A549 (cell line): ENCODE measurements at regions not wholly inside any gene's neighbourhood (a gene's known extent, or its start where the extent isn't known, plus 50 kb on each side); places are given as distances from the start of the nearest gene placed in this dataset.

Source experiments
- ATAC-seq, 2 experiments: fragments of 200-7000 bp in 1 of 2; fragments of >200 bp in 1 of 2; cut with Nextera tagmentation in 1 of 2; cut with Tn5 transposase in 1 of 2; 3 replicates each; pipeline versions ENCODE4 v1.8.0 to v1.9.1; 2018 to 2020; ENCODE audit warnings: mild to moderate bottlenecking in 1 of 2, moderate library complexity in 1 of 2
- CTCF ChIA-PET: fragments of 300-600 bp; sonication (Branson Sonifier 250); formaldehyde crosslinking; extraction: SDS; loops from one replicate; lab custom pipeline; 2021; ENCODE audit warnings: antibody characterized with exemption, inconsistent platforms; lab: Yijun Ruan, JAX
- POLR2A ChIA-PET: fragments of 350-600 bp; formaldehyde crosslinking; extraction: SDS; loops from one replicate; lab custom pipeline; 2021; ENCODE audit warnings: antibody characterized with exemption, inconsistent platforms; lab: Yijun Ruan, JAX
- DNase-seq, 2 experiments: peaks; one replicate each; pipeline versions ENCODE4 v3.0.0 to v3.0.0-alpha.2; 2011 to 2016; ENCODE audit warnings: low read depth in 1 of 2, low spot score in 1 of 2
- FAIRE-seq: peaks from 2 replicates; lab custom pipeline; 2011; peaks lifted over from hg19 to GRCh38; lab: Jason Lieb, UNC
- H3K27ac ChIP-seq, 2 experiments: fragments of >200 bp; sonication (Bioruptor Twin); formaldehyde crosslinking; 3 replicates each; pipeline ENCODE4 v1.5.1; 2016 to 2017
- H3K4me1 ChIP-seq: fragments of >200 bp; sonication (Bioruptor Twin); formaldehyde crosslinking; 3 replicates; pipeline ENCODE4 v1.6.1; 2016
- H3K4me2 ChIP-seq: fragments of >200 bp; sonication (Bioruptor Twin); formaldehyde crosslinking; 3 replicates; pipeline ENCODE4 v1.6.1; 2016
- H3K4me3 ChIP-seq: fragments of >200 bp; sonication (Bioruptor Twin); formaldehyde crosslinking; 3 replicates; pipeline ENCODE4 v1.5.1; 2016
- H3K9me3 ChIP-seq: fragments of >200 bp; sonication (Bioruptor Twin); formaldehyde crosslinking; 3 replicates; pipeline ENCODE4 v1.6.1; 2016
- BHLHE40 ChIP-seq: IDR thresholded peaks from 2 replicates; pipeline ENCODE4 v1.6.1; 2012; ENCODE audit warnings: low read depth, low read length, inconsistent platforms
- CEBPB ChIP-seq, 2 experiments: fragments of >200 bp in 1 of 2; sonication (Bioruptor Twin) in 1 of 2; formaldehyde crosslinking in 1 of 2; IDR thresholded peaks; 2 replicates each; pipeline ENCODE4 v1.6.1; 2012 to 2016
- E2F6 ChIP-seq: IDR thresholded peaks from 2 replicates; pipeline ENCODE4 v1.6.1; 2012; ENCODE audit warnings: low read depth, borderline replicate concordance
- EHF ChIP-seq: fragments of 250-450 bp; sonication (Bioruptor Pico); IDR thresholded peaks from 2 replicates; pipeline ENCODE4 v1.5.0; 2020; ENCODE audit warnings: mild to moderate bottlenecking
- ELK1 ChIP-seq: fragments of 150-350 bp; IDR thresholded peaks from 2 replicates; pipeline ENCODE4 v1.6.1; 2014; ENCODE audit warnings: low read depth, mild to moderate bottlenecking, low read length
- EP300 ChIP-seq, 2 experiments: fragments of >200 bp; sonication (Bioruptor Twin); formaldehyde crosslinking; IDR thresholded peaks; 2 replicates in 1 of 2; 3 replicates in 1 of 2; pipeline ENCODE4 v1.6.1; 2016 to 2017
- ESRRA ChIP-seq: fragments of 150-350 bp; IDR thresholded peaks from 2 replicates; pipeline ENCODE4 v1.6.1; 2014; ENCODE audit warnings: mild to moderate bottlenecking, low read length, borderline replicate concordance
- HDAC2 ChIP-seq: fragments of 200-600 bp; sonication (generic); IDR thresholded peaks from 2 replicates; pipeline ENCODE4 v1.6.1; 2016
- HES2 ChIP-seq: fragments of >200 bp; sonication (Bioruptor Twin); formaldehyde crosslinking; IDR thresholded peaks from 2 replicates; pipeline ENCODE4 v1.6.1; 2016
- HOXB13 ChIP-seq: fragments of 250-450 bp; sonication (Bioruptor Pico); IDR thresholded peaks from 2 replicates; pipeline ENCODE4 v1.5.0; 2020; ENCODE audit warnings: low read depth, mild to moderate bottlenecking, moderate library complexity
- HOXB5 ChIP-seq: fragments of 250-450 bp; sonication (Bioruptor Pico); IDR thresholded peaks from 2 replicates; pipeline ENCODE4 v1.5.0; 2020; ENCODE audit warnings: mild to moderate bottlenecking, moderate library complexity
- JUNB ChIP-seq: fragments of >200 bp; sonication (Bioruptor Twin); formaldehyde crosslinking; IDR thresholded peaks from 2 replicates; pipeline ENCODE4 v1.6.1; 2016
- KDM1A ChIP-seq: fragments of 200-600 bp; sonication (generic); IDR thresholded peaks from 2 replicates; pipeline ENCODE4 v1.6.1; 2016; ENCODE audit warnings: low read depth, mild to moderate bottlenecking
- KDM5A ChIP-seq: fragments of 200-600 bp; sonication (generic); IDR thresholded peaks from 2 replicates; pipeline ENCODE4 v1.6.1; 2016; ENCODE audit warnings: antibody characterized with exemption, mild to moderate bottlenecking
- MYC ChIP-seq: IDR thresholded peaks from 2 replicates; pipeline ENCODE4 v1.6.1; 2012; ENCODE audit warnings: mild to moderate bottlenecking, inconsistent platforms, low read length, improper control_type of control experiment, borderline replicate concordance
- NR3C1 ChIP-seq: fragments of >200 bp; sonication (Bioruptor Twin); formaldehyde crosslinking; IDR thresholded peaks from 3 replicates; pipeline ENCODE4 v1.6.1; 2017
- PHF8 ChIP-seq: fragments of 200-600 bp; sonication (generic); IDR thresholded peaks from 2 replicates; pipeline ENCODE4 v1.6.1; 2016; ENCODE audit warnings: low read depth, mild to moderate bottlenecking, antibody characterized with exemption, moderate library complexity, borderline replicate concordance
- POLR2A ChIP-seq: IDR thresholded peaks from 2 replicates; pipeline ENCODE4 v1.6.1; 2012; ENCODE audit warnings: mild to moderate bottlenecking, low read length
- RAD21 ChIP-seq, 2 experiments: fragments of >200 bp in 1 of 2; sonication (Bioruptor Twin) in 1 of 2; formaldehyde crosslinking in 1 of 2; IDR thresholded peaks in 1 of 2; conservative IDR thresholded peaks in 1 of 2; 2 replicates in 1 of 2; 3 replicates in 1 of 2; pipeline ENCODE4 v1.6.1; 2012 to 2018; ENCODE audit warnings: inconsistent platforms in 1 of 2
- RFX5 ChIP-seq: fragments of 450-650 bp; IDR thresholded peaks from 2 replicates; pipeline ENCODE4 v1.7.1; 2014; ENCODE audit warnings: antibody characterized with exemption, mild to moderate bottlenecking, moderate library complexity
- SMC3 ChIP-seq: fragments of >200 bp; sonication (Bioruptor Twin); formaldehyde crosslinking; IDR thresholded peaks from 3 replicates; pipeline ENCODE4 v1.6.1; 2018; ENCODE audit warnings: inconsistent platforms
- SREBF2 ChIP-seq: fragments of 450-650 bp; IDR thresholded peaks from 2 replicates; pipeline ENCODE4 v1.6.1; 2014; ENCODE audit warnings: mild to moderate bottlenecking, moderate library complexity
- TP53 ChIP-seq: fragments of 250-450 bp; sonication (Bioruptor Pico); IDR thresholded peaks from 2 replicates; pipeline ENCODE4 v1.5.0; 2021; ENCODE audit warnings: mild to moderate bottlenecking, moderate library complexity
- ZFP36 ChIP-seq: fragments of 450-650 bp; IDR thresholded peaks from 2 replicates; pipeline ENCODE4 v1.6.1; 2014; ENCODE audit warnings: borderline replicate concordance; ENCODE audit not compliant: partially characterized antibody
- ZNF302 ChIP-seq: fragments of 250-450 bp; sonication (Bioruptor Pico); IDR thresholded peaks from 2 replicates; pipeline ENCODE4 v1.9.0; 2021; ENCODE audit warnings: inconsistent platforms, mild to moderate bottlenecking, moderate library complexity
- ZSCAN20 ChIP-seq: fragments of 250-450 bp; sonication (Bioruptor Pico); IDR thresholded peaks from 2 replicates; pipeline ENCODE4 v1.8.0; 2022; ENCODE audit warnings: mild to moderate bottlenecking, moderate library complexity
- WGBS: methylation state at CpG from one replicate; pipeline ENCODE4 v1.1.6; 2017; ENCODE audit errors: missing lambda C conversion rate; 5-methylcytosine and 5-hydroxymethylcytosine counted together
- TF ChIP-seq, protein P1 (sequence below): fragments of 250-450 bp; sonication (Bioruptor Pico); IDR thresholded peaks from 2 replicates; pipeline ENCODE4 v1.5.0; 2021; ENCODE audit warnings: mild to moderate bottlenecking, moderate library complexity, borderline replicate concordance

DNA sequence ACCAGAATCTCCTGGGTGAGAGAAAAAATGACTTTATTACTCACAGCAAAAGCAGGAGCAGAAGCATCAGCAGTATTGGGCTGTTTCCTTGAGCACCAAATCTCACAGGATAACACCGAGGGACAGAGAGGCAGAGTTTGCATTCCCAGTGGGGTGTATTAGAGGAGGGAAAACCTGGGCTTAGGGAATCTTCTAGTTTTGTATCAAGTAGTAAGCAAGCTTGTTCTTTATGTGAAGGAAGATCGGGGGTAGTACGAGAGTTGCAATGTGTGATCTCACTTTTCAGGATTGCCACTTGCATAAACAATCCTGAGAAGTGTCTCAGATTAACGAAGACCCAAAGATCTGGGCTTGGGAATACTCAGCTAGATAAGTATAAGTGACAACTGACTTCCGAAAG, 1163.0 kb downstream of the TAF11L14 start:
- no peak for TF ChIP-seq TP53
- TF ChIP-seq SMC3: no peak
- no peak for TF ChIP-seq KDM1A
- no peak for TF ChIP-seq RFX5
- TF ChIP-seq, protein P1, sequence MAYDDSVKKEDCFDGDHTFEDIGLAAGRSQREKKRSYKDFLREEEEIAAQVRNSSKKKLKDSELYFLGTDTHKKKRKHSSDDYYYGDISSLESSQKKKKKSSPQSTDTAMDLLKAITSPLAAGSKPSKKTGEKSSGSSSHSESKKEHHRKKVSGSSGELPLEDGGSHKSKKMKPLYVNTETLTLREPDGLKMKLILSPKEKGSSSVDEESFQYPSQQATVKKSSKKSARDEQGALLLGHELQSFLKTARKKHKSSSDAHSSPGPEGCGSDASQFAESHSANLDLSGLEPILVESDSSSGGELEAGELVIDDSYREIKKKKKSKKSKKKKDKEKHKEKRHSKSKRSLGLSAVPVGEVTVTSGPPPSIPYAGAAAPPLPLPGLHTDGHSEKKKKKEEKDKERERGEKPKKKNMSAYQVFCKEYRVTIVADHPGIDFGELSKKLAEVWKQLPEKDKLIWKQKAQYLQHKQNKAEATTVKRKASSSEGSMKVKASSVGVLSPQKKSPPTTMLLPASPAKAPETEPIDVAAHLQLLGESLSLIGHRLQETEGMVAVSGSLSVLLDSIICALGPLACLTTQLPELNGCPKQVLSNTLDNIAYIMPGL (CRISPR knock-in tag): no peak
- TF ChIP-seq ESRRA: no peak
- no peak for TF ChIP-seq HES2
- ChIA-PET POLR2A (no interaction called here), CTCF (no interaction called here)

GRCh38 chr5:18798058-18798457, 1163.8 kb downstream of the TAF11L14 start:
- FAIRE-seq (no peak), ATAC-seq (no peak), DNase-seq (no peak)
- Histone ChIP-seq H3K4me2 (no peak overlapping the region), H3K9me3 (no peaks in the 10 kb centered on the region), H3K4me3 (no peak overlapping the region), H3K4me1 (no peaks in the 10 kb centered on the region), H3K27ac (no peak overlapping the region)
- TF ChIP-seq KDM5A (no peak), MYC (no peak), PHF8 (no peak), ZSCAN20 (CRISPR knock-in tag) (no peak), JUNB (no peak), BHLHE40 (no peak), HOXB5 (no peak), EP300 (IDR thresholded peaks at IDR 0.05) (no peak), RAD21 (conservative IDR thresholded peaks at IDR 0.05 in 1 of 2, IDR thresholded peaks at IDR 0.05 in 1 of 2) (no peak), NR3C1 (no peak), SREBF2 (no peak), POLR2A (no peak), EHF (CRISPR knock-in tag) (no peak), HES2 (no peak), HDAC2 (no peak), KDM1A (no peak)
- TF ChIP-seq, protein P1 (CRISPR knock-in tag): no peak
- 22% methylated on average over 3 of the region's 3 CpGs for WGBS
- ChIA-PET POLR2A (no interaction called here), CTCF (interaction anchor here (0.6 kb wide), 1 partner anchor 377 kb away, joined by 3 read pairs; no protein-coding TSS in a partner anchor)

More for the DNA sequence above, 1163.0 kb downstream of the TAF11L14 start:
- Histone ChIP-seq H3K9me3 (no peaks in the 10 kb centered on the region), H3K27ac (no peak overlapping the region), H3K4me1 (no peaks in the 10 kb centered on the region), H3K4me2 (no peak overlapping the region), H3K4me3 (no peak overlapping the region)
- WGBS: 31% methylated on average over 5 of the region's 5 CpGs
- FAIRE-seq (no peak), ATAC-seq (no peak), DNase-seq (no peak)

- CTCF ChIA-PET: no interaction called here
Measured at GRCh38 chr5:18799482-18800128, 1165.3 kb downstream of the TAF11L14 start.

More at GRCh38 chr5:18799482-18800128, 1165.3 kb downstream of the TAF11L14 start:
- no peak for FAIRE-seq
- Histone ChIP-seq H3K4me1 (no peaks in the 10 kb centered on the region), H3K9me3 (no peaks in the 10 kb centered on the region), H3K4me3 (no peak overlapping the region), H3K4me2 (no peak overlapping the region), H3K27ac (no peak overlapping the region)
- WGBS: 48% methylated on average over 6 of the region's 6 CpGs
- TF ChIP-seq RAD21 (conservative IDR thresholded peaks at IDR 0.05 in 1 of 2, IDR thresholded peaks at IDR 0.05 in 1 of 2) (no peak), HOXB13 (CRISPR knock-in tag) (no peak), ZFP36 (no peak), E2F6 (no peak), KDM5A (no peak), CEBPB (IDR thresholded peaks at IDR 0.05) (no peak), ELK1 (no peak), ZNF302 (CRISPR knock-in tag) (no peak)
- DNase-seq: no peak
- ATAC-seq: no peak
- POLR2A ChIA-PET: no interaction called here
